ENCODE measurements at regions not wholly inside any gene's neighbourhood (a gene's known extent, or its start where the extent isn't known, plus 50 kb on each side); places are given as distances from the start of the nearest gene placed in this dataset.
"Not testable (repeated sequence)": the region's sequence is repeated elsewhere in the genome, so short reads cannot be mapped to it uniquely, and the experiment has no call there.

GRCh38 chr10:63832686-63833085 is 311.5 kb downstream of the REEP3 start:
- no peak overlapping the region for H3K4me3 ChIP-seq (ENCODE audit: low read depth, low read length)
- TF ChIP-seq, protein P1, sequence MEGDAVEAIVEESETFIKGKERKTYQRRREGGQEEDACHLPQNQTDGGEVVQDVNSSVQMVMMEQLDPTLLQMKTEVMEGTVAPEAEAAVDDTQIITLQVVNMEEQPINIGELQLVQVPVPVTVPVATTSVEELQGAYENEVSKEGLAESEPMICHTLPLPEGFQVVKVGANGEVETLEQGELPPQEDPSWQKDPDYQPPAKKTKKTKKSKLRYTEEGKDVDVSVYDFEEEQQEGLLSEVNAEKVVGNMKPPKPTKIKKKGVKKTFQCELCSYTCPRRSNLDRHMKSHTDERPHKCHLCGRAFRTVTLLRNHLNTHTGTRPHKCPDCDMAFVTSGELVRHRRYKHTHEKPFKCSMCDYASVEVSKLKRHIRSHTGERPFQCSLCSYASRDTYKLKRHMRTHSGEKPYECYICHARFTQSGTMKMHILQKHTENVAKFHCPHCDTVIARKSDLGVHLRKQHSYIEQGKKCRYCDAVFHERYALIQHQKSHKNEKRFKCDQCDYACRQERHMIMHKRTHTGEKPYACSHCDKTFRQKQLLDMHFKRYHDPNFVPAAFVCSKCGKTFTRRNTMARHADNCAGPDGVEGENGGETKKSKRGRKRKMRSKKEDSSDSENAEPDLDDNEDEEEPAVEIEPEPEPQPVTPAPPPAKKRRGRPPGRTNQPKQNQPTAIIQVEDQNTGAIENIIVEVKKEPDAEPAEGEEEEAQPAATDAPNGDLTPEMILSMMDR (IDR thresholded peaks at IDR 0.05; ENCODE audit: insufficient read depth, low read depth, low read length): no peak
- DNase-seq (ENCODE audit: low read depth): no peak

GRCh38 chr10:63833411-63834060 is 312.3 kb downstream of the REEP3 start:
- TF ChIP-seq, protein P1 (IDR thresholded peaks at IDR 0.05; ENCODE audit: insufficient read depth, low read depth, low read length): no peak
- DNase-seq (ENCODE audit: low read depth): no peak
- H3K4me3 ChIP-seq (ENCODE audit: low read depth, low read length): no peak overlapping the region

DNA sequence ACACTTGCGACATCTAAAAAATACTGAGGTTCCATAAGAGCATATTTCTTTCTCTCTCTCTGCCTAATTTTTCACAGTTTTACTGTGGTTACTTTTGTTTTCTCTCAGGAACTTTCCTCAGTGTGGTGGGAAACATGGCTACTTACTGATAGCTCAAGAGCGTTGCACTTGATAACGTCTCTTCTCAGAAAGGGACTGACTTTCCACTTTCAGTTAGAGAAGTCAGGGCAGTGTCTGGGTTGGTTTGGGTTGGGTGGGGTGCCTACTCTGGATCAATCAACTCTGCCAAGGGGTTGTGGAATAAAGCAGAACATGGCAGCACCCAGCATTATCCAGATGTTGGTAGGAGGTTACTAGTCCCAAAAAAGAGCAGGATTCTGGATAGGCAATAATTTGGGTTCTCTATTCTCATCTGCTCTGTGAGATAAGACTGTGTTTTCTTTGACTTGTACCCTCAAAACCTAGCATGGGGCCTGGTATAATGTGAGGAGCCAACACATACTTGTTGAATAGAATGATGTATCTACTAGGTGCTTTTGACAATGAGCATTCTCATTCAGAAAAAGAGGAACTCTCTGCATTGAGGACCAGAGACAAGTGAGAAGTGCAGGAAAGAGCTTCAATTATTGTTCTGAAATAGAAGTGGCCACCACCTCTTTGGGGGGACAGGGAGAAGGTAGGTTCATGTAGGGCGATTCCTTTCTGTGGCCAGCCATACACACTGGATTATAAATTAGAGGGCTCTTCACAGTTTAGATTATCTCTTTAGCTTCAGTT is 315.7 kb downstream of the REEP3 start:
- no peak overlapping the region for H3K4me3 ChIP-seq (ENCODE audit: low read depth, low read length)
- DNase-seq (ENCODE audit: low read depth): no peak
- TF ChIP-seq, protein P1 (IDR thresholded peaks at IDR 0.05; ENCODE audit: insufficient read depth, low read depth, low read length): no peak

- no peak for DNase-seq (ENCODE audit: low read depth)
- no peak overlapping the region for H3K4me3 ChIP-seq (ENCODE audit: low read depth, low read length)
- TF ChIP-seq, protein P1 (IDR thresholded peaks at IDR 0.05; ENCODE audit: insufficient read depth, low read depth, low read length): no peak
These were observed 320.6 kb downstream of the REEP3 start for GRCh38 chr10:63841761-63842160.

DNA sequence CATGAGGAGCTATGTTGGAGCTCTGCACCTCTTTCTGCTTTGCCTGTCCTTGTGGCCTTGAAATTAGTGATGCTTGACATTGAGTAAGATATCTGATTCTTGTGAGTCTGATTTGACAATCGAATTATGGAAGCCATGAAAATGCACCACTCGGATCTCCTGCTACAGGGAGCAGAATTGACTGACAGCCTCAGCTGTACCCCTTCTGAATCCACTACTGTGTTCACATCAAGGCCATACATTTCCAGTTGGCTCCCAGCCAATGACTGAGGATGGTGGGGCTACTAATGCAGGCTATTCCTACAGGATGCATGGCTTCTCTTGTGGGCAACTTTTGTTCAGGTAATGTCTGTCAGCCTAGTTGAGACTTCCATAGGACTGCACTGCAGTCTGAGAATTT is 321.9 kb downstream of the REEP3 start:
- TF ChIP-seq, protein P1 (IDR thresholded peaks at IDR 0.05; ENCODE audit: insufficient read depth, low read depth, low read length): no peak
- no peak for DNase-seq (ENCODE audit: low read depth)
- H3K4me3 ChIP-seq (ENCODE audit: low read depth, low read length): no peak overlapping the region

DNA sequence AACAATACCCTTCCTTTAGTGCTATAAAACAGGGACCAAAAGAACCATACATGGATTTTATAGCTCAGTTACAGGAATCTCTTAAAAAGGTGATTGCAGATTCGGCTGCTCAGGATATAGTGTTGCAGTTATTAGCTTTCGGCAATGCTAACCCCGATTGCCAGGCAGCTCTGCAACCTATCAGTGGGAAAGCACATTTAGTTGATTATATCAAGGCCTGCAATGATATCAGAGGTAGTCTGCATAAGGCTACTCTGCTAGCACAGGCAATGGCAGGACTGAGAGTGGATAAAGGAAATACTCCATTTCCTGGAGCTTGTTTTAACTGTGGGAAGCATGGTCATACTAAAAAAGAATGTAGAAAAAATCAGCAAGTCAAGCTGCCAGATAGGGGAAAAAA is 327.7 kb downstream of the REEP3 start:
- not testable (repeated sequence) for H3K4me3 ChIP-seq (ENCODE audit: low read depth, low read length); DNase-seq (ENCODE audit: low read depth)

- DNase-seq (ENCODE audit: low read depth): no peak
- no peak overlapping the region for H3K4me3 ChIP-seq (ENCODE audit: low read depth, low read length)
- TF ChIP-seq, protein P1 (IDR thresholded peaks at IDR 0.05; ENCODE audit: insufficient read depth, low read depth, low read length): no peak
These were observed 341.7 kb downstream of the REEP3 start for GRCh38 chr10:63862860-63863259.
